A673 (cell line): ENCODE measurements at regions not wholly inside any gene's neighbourhood (a gene's known extent, or its start where the extent isn't known, plus 50 kb on each side); places are given as distances from the start of the nearest gene placed in this dataset.

Experiments
- BruUV-seq: library from RNA; stranded (reverse); fragments of 400-500 nt; replicated peaks from 2 replicates; lab custom pipeline; 2021; lab: Mats Ljungman, UMichigan
- CTCF ChIA-PET: fragments of 300-600 bp; sonication (Branson Sonifier 250); formaldehyde crosslinking; loops from one replicate; lab custom pipeline; 2022; ENCODE audit warnings: antibody characterized with exemption; lab: Charles Lee
- POLR2A ChIA-PET: fragments of 300-600 bp; sonication (Branson Sonifier 250); formaldehyde crosslinking; loops from one replicate; lab custom pipeline; 2022; ENCODE audit warnings: antibody characterized with exemption; ENCODE audit not compliant: low non-redundant PET; lab: Charles Lee
- DNase-seq: peaks from one replicate; pipeline ENCODE4 v3.0.0-alpha.2; 2015; ENCODE audit warnings: low spot score
- H3K27ac ChIP-seq: fragments of 200-600 bp; sonication (generic); 2 replicates; pipeline ENCODE4 v1.5.1; 2016; ENCODE audit warnings: mixed run types, low read depth, mild to moderate bottlenecking, mixed read lengths, antibody characterized with exemption, low read length; ENCODE audit not compliant: poor library complexity, severe bottlenecking
- H3K27me3 ChIP-seq: fragments of 200-600 bp; sonication (generic); replicated peaks from 2 replicates; pipeline ENCODE4 v1.6.1; 2017; ENCODE audit warnings: mixed run types, low read depth, mild to moderate bottlenecking, mixed read lengths, antibody characterized with exemption, low read length; ENCODE audit not compliant: insufficient read depth, poor library complexity
- H3K36me3 ChIP-seq: fragments of 200-600 bp; sonication (generic); 2 replicates; pipeline ENCODE4 v1.6.1; 2016; ENCODE audit warnings: mixed run types, mild to moderate bottlenecking, mixed read lengths, antibody characterized with exemption, low read length; ENCODE audit not compliant: insufficient read depth, poor library complexity, severe bottlenecking
- H3K4me1 ChIP-seq: fragments of 200-600 bp; sonication (generic); 2 replicates; pipeline ENCODE4 v1.6.1; 2017; ENCODE audit warnings: mixed run types, mild to moderate bottlenecking, mixed read lengths, antibody characterized with exemption, low read length; ENCODE audit not compliant: insufficient read depth, poor library complexity, severe bottlenecking
- H3K4me3 ChIP-seq: fragments of 200-600 bp; sonication (generic); 2 replicates; pipeline ENCODE4 v1.5.1; 2016; ENCODE audit warnings: low read depth, mixed run types, mild to moderate bottlenecking, mixed read lengths, low read length; ENCODE audit not compliant: poor library complexity, severe bottlenecking
- H3K9me3 ChIP-seq: fragments of 200-600 bp; sonication (generic); 2 replicates; pipeline ENCODE4 v1.6.1; 2016; ENCODE audit warnings: mixed run types, low read depth, mild to moderate bottlenecking, mixed read lengths, antibody characterized with exemption, low read length; ENCODE audit not compliant: poor library complexity, severe bottlenecking
- EZH2 ChIP-seq: fragments of 200-600 bp; sonication (generic); IDR thresholded peaks from 2 replicates; pipeline ENCODE4 v1.6.1; 2017; ENCODE audit warnings: borderline replicate concordance, low read depth, mild to moderate bottlenecking, mixed read lengths, antibody characterized with exemption, low read length; ENCODE audit not compliant: poor library complexity, severe bottlenecking
- intact Hi-C: fragments of 100-400 bp; cut with micrococcal nuclease; formaldehyde crosslinking; loops from one replicate; pipeline ENCODE4 v1.10.0; 2022; ENCODE audit not compliant: unreplicated experiment
- TF ChIP-seq, protein P1 (sequence below): fragments of 300-800, 200-600 bp; sonication (generic); conservative IDR thresholded peaks from 2 replicates; pipeline ENCODE4 v1.5.1; 2017; ENCODE audit warnings: low read depth, mild to moderate bottlenecking, antibody characterized with exemption, low read length, moderate library complexity, mixed read lengths

DNA sequence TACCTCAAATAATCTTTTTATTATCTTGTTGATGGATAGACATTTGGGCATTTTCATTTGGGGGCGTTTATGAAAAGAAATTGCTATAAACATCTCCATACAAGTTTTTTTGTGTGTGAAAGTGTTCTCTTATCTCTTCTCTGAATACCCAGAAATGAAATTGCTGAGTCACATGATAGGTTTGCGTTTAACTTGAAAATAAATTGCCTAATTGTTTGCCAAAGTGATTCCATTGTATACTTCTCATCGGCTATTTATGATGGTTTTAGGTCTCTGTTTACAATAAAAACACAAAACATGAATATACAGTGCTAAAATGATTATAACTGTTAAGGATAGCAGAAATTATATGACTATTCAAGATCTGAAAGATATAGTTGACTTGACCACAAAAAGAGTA, 361.7 kb downstream of the TAF11L14 start:
- no TSS peak for BruUV-seq
- intact Hi-C loops = no loop called here
- Histone ChIP-seq H3K4me3 (no peak overlapping the region), H3K4me1 (peaks cover 21% of the 10 kb centered on the region), H3K27me3 (no peaks in the 10 kb centered on the region), H3K36me3 (no peaks in the 10 kb centered on the region), H3K27ac (no peak overlapping the region), H3K9me3 (no peaks in the 10 kb centered on the region)
- ChIA-PET CTCF (no interaction called here), POLR2A (no interaction called here)
- no peak for DNase-seq
- TF ChIP-seq, protein P1, sequence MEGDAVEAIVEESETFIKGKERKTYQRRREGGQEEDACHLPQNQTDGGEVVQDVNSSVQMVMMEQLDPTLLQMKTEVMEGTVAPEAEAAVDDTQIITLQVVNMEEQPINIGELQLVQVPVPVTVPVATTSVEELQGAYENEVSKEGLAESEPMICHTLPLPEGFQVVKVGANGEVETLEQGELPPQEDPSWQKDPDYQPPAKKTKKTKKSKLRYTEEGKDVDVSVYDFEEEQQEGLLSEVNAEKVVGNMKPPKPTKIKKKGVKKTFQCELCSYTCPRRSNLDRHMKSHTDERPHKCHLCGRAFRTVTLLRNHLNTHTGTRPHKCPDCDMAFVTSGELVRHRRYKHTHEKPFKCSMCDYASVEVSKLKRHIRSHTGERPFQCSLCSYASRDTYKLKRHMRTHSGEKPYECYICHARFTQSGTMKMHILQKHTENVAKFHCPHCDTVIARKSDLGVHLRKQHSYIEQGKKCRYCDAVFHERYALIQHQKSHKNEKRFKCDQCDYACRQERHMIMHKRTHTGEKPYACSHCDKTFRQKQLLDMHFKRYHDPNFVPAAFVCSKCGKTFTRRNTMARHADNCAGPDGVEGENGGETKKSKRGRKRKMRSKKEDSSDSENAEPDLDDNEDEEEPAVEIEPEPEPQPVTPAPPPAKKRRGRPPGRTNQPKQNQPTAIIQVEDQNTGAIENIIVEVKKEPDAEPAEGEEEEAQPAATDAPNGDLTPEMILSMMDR = no peak
- no peak for TF ChIP-seq EZH2

DNA sequence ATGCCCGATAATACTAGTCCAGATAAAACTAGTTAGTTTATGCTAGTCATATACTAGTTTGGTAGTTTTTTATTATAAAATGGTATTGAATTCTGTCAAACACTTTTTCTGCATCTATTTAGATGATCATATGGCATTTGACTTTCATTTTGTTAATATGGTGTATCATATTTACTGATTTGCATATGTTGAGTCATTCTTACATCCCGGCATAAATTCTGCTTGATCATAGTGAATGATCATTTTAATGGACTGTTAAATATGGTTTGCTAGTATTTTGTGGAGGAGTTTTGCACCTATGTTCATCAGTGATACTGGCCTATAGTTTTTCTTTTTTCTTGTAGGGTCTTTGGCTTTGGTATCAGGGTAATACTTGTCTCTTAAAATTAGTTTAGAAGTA, 365.6 kb downstream of the TAF11L14 start:
- H3K27me3 ChIP-seq = no peaks in the 10 kb centered on the region
- POLR2A ChIA-PET = no interaction called here
- CTCF ChIA-PET = no interaction called here
- H3K4me1 ChIP-seq = peaks cover 10% of the 10 kb centered on the region
- H3K4me3 ChIP-seq = no peak overlapping the region
- H3K9me3 ChIP-seq = no peaks in the 10 kb centered on the region
- BruUV-seq = no TSS peak
- TF ChIP-seq, protein P1 = no peak
- DNase-seq = no peak
- intact Hi-C loops = loop anchor here (10.0 kb wide), 1 partner anchor 785 kb away; the partner anchor contains the start of gene BASP1
- H3K27ac ChIP-seq = no peak overlapping the region
- H3K36me3 ChIP-seq = no peaks in the 10 kb centered on the region

DNA sequence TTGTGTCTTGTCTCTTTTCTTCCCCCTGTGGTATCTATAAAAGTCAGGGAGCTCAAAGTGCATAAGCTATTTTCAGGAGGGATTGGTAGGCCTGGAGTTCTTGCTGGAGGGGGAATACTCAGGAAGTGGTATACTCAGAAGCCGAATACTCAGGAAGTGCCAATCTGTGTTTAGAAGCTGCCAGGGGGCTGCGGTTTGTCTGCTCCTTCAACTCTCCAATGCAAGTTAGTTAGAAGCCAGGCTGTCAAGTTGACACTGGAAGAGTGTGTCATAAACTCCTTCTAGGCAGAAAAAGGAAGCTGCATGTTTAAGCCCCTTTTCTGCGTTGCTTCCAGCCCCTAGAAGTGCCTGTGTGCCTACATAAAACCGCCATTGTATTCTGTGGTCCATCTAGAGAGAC, 366.5 kb downstream of the TAF11L14 start:
- ChIA-PET CTCF (no interaction called here), POLR2A (interaction anchor here (0.6 kb wide), 2 partner anchors 55 to 60 kb away, joined by 3 to 4 read pairs; no protein-coding TSS in a partner anchor)

More for the DNA sequence above, 366.5 kb downstream of the TAF11L14 start:
- Histone ChIP-seq H3K27ac (peak overlapping the region; percentile 42), H3K4me1 (peaks cover 10% of the 10 kb centered on the region), H3K9me3 (no peaks in the 10 kb centered on the region), H3K36me3 (no peaks in the 10 kb centered on the region), H3K4me3 (no peak overlapping the region), H3K27me3 (no peaks in the 10 kb centered on the region)
- intact Hi-C loops = loop anchor here (10.0 kb wide), 1 partner anchor 786 kb away; the partner anchor contains the start of gene BASP1
- TF ChIP-seq, protein P1 = no peak
- TF ChIP-seq EZH2 = no peak
- DNase-seq = peak; percentile 60
- no TSS peak for BruUV-seq
